ENCODE measurements at regions not wholly inside any gene's neighbourhood (a gene's known extent, or its start where the extent isn't known, plus 50 kb on each side); places are given as distances from the start of the nearest gene placed in this dataset.
"Not testable (repeated sequence)": the region's sequence is repeated elsewhere in the genome, so short reads cannot be mapped to it uniquely, and the experiment has no call there.

GRCh38 chr12:9304540-9304939 is 96.3 kb upstream of the PZP start:
- DNase-seq: not testable (repeated sequence)

DNA sequence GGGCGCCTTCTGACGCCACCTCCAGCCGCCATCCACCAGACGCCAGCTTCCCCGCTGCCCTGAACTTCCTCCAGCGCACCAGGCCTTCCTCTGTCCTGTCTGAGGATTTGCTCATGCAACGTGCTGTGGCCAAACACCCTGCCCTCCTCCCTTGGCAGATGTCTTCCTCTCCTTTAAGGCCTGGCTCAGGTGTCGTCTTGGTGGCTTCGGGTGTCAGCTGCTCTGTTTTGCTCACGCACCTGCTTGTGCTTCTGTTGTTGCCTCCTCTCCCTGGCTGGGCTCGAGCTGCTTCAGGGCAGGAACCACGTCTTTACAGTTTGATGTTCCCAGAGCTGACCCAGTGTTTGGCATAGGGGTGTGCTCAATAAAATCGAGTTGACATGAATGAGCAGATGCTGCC is 87.7 kb upstream of the PZP start:
- not testable (repeated sequence) for DNase-seq

GRCh38 chr12:9294072-9294620 is 86.0 kb upstream of the PZP start:
- DNase-seq: not testable (repeated sequence)

DNA sequence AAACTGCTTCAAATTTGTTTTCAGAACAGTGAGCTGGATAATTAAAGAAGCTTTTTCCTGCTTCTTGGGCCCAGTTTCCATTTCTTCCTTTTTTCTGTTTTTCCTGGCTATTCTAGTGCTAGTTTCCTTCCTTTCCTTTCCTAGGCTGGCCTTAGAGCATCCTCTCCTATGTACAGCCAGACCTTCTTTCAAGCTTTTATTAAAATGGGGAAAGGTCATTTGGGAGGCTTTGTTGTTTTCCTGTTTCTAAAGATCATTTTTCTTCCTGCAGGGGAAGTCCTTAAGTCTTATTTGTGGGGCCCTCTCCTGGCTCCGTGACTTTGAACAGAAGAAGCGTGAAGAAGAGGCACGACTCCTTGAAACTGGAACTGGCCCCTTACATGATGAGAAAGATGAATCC is 85.2 kb upstream of the PZP start:
- DNase-seq: not testable (repeated sequence)

DNA sequence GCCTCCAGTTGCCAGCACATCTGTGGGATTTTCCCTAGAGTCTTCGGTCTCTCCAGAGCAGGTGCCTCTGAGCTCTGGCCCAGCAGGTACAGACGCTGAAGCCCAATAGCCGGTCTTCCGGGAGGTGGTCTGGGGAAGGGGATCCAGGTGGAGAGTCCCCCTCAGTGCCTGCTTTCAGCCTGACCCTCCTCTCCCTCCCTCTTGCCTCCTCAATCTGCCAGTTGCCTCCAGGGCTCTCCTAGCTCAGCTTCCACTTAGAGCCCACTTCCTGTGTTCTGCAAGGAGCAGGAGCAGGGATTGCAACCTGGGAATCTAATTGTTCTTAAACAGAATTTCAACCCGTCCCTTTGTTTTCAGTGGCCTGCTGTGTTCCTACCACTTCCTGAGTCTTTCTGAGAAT is 81.8 kb upstream of the PZP start:
- DNase-seq: not testable (repeated sequence)

- not testable (repeated sequence) for DNase-seq
Measured at GRCh38 chr12:9284724-9285123, 76.5 kb upstream of the PZP start.

DNA sequence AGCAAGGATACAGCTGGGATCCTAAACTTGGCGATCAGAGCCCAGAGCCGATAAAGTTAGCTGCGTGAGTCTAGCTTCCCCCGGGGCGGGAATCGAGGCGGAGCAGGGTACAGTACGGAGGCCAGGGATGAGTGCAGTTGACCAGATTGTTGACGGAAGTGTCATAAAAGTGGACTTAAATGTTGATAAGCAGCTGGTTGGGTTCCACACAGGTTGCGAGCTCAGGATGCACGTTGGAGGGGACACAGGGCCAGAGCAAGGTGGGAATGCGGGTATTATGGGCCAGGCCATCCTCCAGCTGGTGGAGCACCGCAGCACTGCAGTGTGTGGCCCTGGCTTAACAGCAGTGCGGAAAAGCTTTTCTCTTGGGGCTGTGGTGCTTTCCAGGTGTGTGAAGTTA is 76.0 kb upstream of the PZP start:
- DNase-seq: not testable (repeated sequence)

- DNase-seq: peak; percentile 79
Measured at GRCh38 chr12:9283346-9284095, 75.3 kb upstream of the PZP start.

DNA sequence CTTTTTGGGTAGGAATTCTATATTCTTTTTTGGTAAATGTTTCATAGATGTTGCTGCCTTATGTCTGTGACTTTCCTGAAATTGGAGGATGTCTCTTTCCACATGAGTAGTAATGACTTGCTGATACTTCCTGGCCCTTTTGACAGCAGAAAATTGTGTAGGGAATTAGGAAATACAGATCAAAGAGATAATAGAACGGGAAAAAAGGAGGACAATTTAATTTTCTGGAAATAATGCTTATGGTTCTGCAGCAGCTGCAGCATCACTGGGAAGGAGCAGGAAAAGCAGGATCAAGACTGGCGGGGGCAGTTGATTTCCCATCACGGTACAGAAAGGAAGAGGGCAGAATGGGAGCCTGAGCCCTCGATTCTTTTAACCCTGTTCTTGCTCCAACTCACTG is 68.8 kb upstream of the PZP start:
- no peak for DNase-seq

DNA sequence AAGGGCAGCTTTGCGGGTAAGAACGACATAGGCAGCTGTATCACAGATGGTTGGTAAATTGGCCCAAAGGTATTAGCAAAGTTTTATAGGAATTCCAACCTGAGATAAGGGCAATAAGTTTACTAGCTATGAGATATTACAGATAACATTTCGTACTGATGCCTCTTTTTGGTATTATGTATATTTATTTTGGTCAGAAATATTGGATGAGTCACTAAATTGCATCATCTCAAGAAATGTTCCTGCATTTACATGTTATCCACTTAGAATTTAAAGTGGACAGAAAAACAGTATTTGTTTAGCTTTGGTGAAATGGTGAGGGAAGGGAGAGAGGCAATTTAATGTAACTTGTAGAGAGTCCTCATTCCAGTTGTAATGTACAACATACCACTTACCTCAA is 65.1 kb upstream of the PZP start:
- no peak for DNase-seq

GRCh38 chr12:9271875-9272274 is 63.7 kb upstream of the PZP start:
- DNase-seq: no peak

- DNase-seq: no peak
Measured at GRCh38 chr12:9264546-9264945, 56.4 kb upstream of the PZP start.

DNA sequence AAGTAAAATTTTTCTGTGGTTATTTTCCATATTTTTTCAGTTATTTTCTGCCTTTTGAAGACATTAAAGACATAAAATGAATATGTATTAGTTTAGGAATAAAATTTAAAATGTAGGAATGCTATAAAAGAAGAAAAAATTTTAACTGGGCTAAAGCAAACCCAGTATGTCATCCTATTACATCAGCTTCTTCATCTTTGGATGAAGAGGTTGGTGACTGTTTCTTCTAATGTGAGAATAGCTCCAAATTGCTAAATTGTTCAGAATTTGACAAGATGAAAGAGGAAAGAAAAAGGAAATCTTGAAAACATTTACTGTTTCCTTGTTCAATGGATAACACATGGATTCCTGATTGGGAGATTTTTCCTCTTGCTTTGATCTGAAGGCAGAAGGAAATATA is 52.7 kb upstream of the PZP start:
- no peak for DNase-seq

- no peak for DNase-seq
Measured at GRCh38 chr12:9258676-9259075, 50.5 kb upstream of the PZP start.
